Lung (tissue), 11 donors: ENCODE measurements at regions not wholly inside any gene's neighbourhood (a gene's known extent, or its start where the extent isn't known, plus 50 kb on each side); places are given as distances from the start of the nearest gene placed in this dataset.

ENCODE experiments used
- ATAC-seq: fragments of 200-7000 bp; cut with Tn5 transposase; one replicate; pipeline ENCODE4 v1.9.1; 2020; ENCODE audit warnings: moderate number of reproducible peaks; ENCODE audit not compliant: insufficient read depth, low FRiP score
- DNase-seq, 3 donors: peaks; one replicate each; pipeline ENCODE4 v3.0.0-alpha.2; 2013 to 2017
- H3K27ac ChIP-seq, 2 donors: one replicate each; pipeline ENCODE4 v1.5.1; 2013; ENCODE audit warnings: mild to moderate bottlenecking in 2 of 2, moderate library complexity in 2 of 2, control low read depth in 1 of 2, inconsistent platforms in 1 of 2, low read depth in 1 of 2, low read length in 1 of 2
- H3K27me3 ChIP-seq, 3 donors: one replicate each; pipeline ENCODE4 v1.5.1; 2013; ENCODE audit warnings: low read length in 2 of 3; ENCODE audit not compliant: control insufficient read depth in 3 of 3, insufficient read depth in 3 of 3
- H3K36me3 ChIP-seq, 4 donors: one replicate each; pipeline ENCODE4 v1.5.1; 2013; ENCODE audit warnings: low read length in 4 of 4, mild to moderate bottlenecking in 1 of 4, moderate library complexity in 1 of 4; ENCODE audit not compliant: control insufficient read depth in 4 of 4, insufficient read depth in 4 of 4
- H3K4me1 ChIP-seq, 5 donors: one replicate each; pipeline ENCODE4 v1.5.1; 2013; ENCODE audit warnings: low read length in 5 of 5, mild to moderate bottlenecking in 2 of 5, moderate library complexity in 1 of 5; ENCODE audit not compliant: control insufficient read depth in 5 of 5, insufficient read depth in 5 of 5
- H3K4me3 ChIP-seq: one replicate; pipeline ENCODE4 v1.5.1; 2013; ENCODE audit warnings: mild to moderate bottlenecking, control low read depth, moderate library complexity
- H3K9ac ChIP-seq, 2 donors: one replicate each; pipeline ENCODE4 v1.5.1; 2013; ENCODE audit warnings: low read length in 2 of 2, control low read depth in 1 of 2; ENCODE audit not compliant: insufficient read depth in 1 of 2
- H3K9me3 ChIP-seq, 4 donors: one replicate each; pipeline ENCODE4 v1.5.1; 2013; ENCODE audit warnings: low read length in 3 of 4, mild to moderate bottlenecking in 1 of 4, moderate library complexity in 1 of 4; ENCODE audit not compliant: control insufficient read depth in 4 of 4, insufficient read depth in 3 of 4
- CTCF ChIP-seq: IDR thresholded peaks from 2 replicates; pipeline ENCODE4 v1.5.1; 2012; ENCODE audit warnings: mild to moderate bottlenecking; ENCODE audit errors: control extremely low read depth, extremely low read depth
- WGBS, 2 donors: extraction: QIAGEN DNeasy Blood & Tissue Kit; methylation state at CpG; one replicate each; pipeline ENCODE4 v1.1.7; 2013; 5-methylcytosine and 5-hydroxymethylcytosine counted together
- donor health status: control.
- donor health status: control.
- donor health status: Bipolar disorder and iron deficiency.
- donor health status: healthy.
- donor health status: DM: yes; HTN: yes; CAD: no.

GRCh38 chr6:169112483-169113320, 140.9 kb downstream of the THBS2 start:
- no peak for DNase-seq
- no peak overlapping the region for H3K27ac ChIP-seq
- no peaks in the 10 kb centered on the region for H3K27me3 ChIP-seq
- no peak for ATAC-seq
- no peak for TF ChIP-seq CTCF
- no peak overlapping the region for H3K4me3 ChIP-seq
- peaks cover 0 to 5% (median 2%) of the 10 kb centered on the region in 4 donors for H3K9me3 ChIP-seq
- peaks cover 0 to 4% (median 0%) of the 10 kb centered on the region in 5 donors for H3K4me1 ChIP-seq
- WGBS, 2 donors, result 40 to 42% methylated on average over 10 of the region's 10 CpGs
- H3K9ac ChIP-seq, result no peak overlapping the region
- no peaks in the 10 kb centered on the region for H3K36me3 ChIP-seq

GRCh38 chr6:169111203-169111602, 142.4 kb downstream of the THBS2 start:
- Histone ChIP-seq H3K27me3 (no peaks in the 10 kb centered on the region), H3K9ac (no peak overlapping the region), H3K4me1 (peaks cover 0 to 4% (median 0%) of the 10 kb centered on the region in 5 donors), H3K4me3 (no peak overlapping the region), H3K36me3 (no peaks in the 10 kb centered on the region), H3K27ac (no peak overlapping the region), H3K9me3 (peaks cover 0 to 4% (median 0%) of the 10 kb centered on the region in 4 donors)
- WGBS, 2 donors, result 76 to 91% methylated on average over 5 of the region's 5 CpGs
- DNase-seq, result no peak
- TF ChIP-seq CTCF, result no peak
- ATAC-seq, result no peak

DNA sequence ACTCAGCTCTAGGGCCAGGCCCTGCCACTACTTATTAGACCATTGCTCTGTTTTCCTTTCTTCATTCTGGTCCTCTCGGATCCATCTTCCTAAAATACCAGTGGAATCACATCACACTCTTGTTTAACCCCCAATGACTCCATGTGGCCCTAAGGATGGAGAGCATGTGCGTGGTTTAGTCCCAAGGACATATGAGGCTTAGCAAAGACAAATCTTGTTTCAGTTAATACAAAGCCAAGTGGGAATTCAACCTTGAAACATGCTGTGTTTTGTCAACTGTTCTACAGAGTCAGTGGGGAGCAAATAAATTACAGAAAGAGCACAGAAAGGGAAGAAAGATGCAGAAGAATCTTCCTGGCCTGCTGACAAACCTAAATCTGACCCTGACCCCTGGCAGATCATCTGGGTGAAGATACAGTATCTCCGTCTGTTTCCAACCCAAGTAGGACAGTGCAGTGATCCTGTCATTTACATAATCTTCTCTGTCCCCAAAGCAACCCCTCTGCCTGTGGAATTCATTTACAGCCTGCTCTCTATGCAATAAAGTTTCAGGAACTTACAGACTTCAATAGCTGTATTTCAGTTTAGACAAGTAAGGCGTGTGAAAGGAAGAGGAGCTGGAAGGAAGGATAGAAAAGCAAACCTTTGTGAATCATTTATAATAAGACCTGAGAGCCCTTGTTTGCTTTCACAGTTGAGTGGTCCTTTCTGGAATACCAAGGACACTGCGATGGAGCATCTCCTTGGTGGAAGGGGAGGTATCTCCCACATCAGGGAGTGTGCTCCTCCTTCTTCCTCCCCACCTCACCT, 144.0 kb downstream of the THBS2 start:
- H3K36me3 ChIP-seq, result no peaks in the 10 kb centered on the region
- DNase-seq (no peak), ATAC-seq (no peak)
- no peaks in the 10 kb centered on the region for H3K27me3 ChIP-seq
- H3K9me3 ChIP-seq, result peaks cover 0 to 3% (median 0%) of the 10 kb centered on the region in 4 donors
- H3K27ac ChIP-seq, result no peak overlapping the region
- TF ChIP-seq CTCF, result no peak
- 81 to 86% methylated on average over 5 of the region's 5 CpGs for WGBS, 2 donors
- H3K4me1 ChIP-seq, result no peaks in the 10 kb centered on the region
- H3K9ac ChIP-seq, result no peak overlapping the region
- H3K4me3 ChIP-seq, result no peak overlapping the region
